IPS DF 6.9 (cell line): ENCODE measurements at regions not wholly inside any gene's neighbourhood (a gene's known extent, or its start where the extent isn't known, plus 50 kb on each side); places are given as distances from the start of the nearest gene placed in this dataset.

ENCODE experiments used
- DNase-seq: peaks from one replicate; pipeline ENCODE4 v3.0.0-alpha.2; 2013; ENCODE audit warnings: low read depth, low spot score
- H3K27ac ChIP-seq: one replicate; pipeline ENCODE4 v1.5.1; 2013; ENCODE audit warnings: low read length, control low read depth
- H3K27me3 ChIP-seq: 2 replicates; pipeline ENCODE4 v1.6.1; 2013; ENCODE audit warnings: mild to moderate bottlenecking, low read length; ENCODE audit not compliant: control insufficient read depth, insufficient read depth
- H3K36me3 ChIP-seq: 2 replicates; pipeline ENCODE4 v1.6.1; 2013; ENCODE audit warnings: low read length; ENCODE audit not compliant: control insufficient read depth, insufficient read depth
- H3K4me1 ChIP-seq: 2 replicates; pipeline ENCODE4 v1.6.1; 2013; ENCODE audit warnings: low read length; ENCODE audit not compliant: control insufficient read depth, insufficient read depth
- H3K4me3 ChIP-seq: 2 replicates; pipeline ENCODE4 v1.5.1; 2013; ENCODE audit warnings: mild to moderate bottlenecking, low read length
- H3K9me3 ChIP-seq: 2 replicates; pipeline ENCODE4 v1.6.1; 2013; ENCODE audit warnings: low read length, inconsistent platforms; ENCODE audit not compliant: control insufficient read depth, insufficient read depth
- WGBS: extraction: QIAGEN DNeasy Blood & Tissue Kit; methylation state at CpG from one replicate; pipeline ENCODE4 v1.1.7; 2013; ENCODE audit warnings: mixed read lengths, missing lambda C conversion rate; ENCODE audit not compliant: insufficient read length, insufficient coverage; 5-methylcytosine and 5-hydroxymethylcytosine counted together

DNA sequence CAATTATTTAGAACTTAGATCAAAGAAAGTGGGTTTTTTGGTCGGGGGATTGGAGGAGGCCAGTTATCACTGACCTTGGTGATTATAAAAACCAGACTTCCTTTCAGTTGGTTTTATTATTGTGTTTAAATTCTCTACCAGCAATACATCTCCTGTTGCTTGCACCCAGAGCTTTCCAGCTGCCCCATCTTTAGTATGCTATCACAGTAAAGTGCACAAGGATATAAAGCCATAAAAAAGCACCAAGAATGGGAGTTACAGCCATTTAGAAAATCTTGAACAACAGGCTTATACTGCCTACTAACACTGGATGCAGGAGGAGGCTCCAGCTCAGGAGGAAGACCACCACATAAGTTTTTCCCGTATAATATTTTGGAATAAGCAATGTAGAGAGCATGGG, 148.7 kb upstream of the OSR1 start:
- no peak overlapping the region for H3K4me3 ChIP-seq
- H3K9me3 ChIP-seq: no peaks in the 10 kb centered on the region
- H3K27ac ChIP-seq: no peak overlapping the region
- H3K36me3 ChIP-seq: no peaks in the 10 kb centered on the region
- no peaks in the 10 kb centered on the region for H3K27me3 ChIP-seq
- no CpG with 5 or more reads among the region's 2 CpGs for WGBS
- 0 out of 2 replicates have a peak, but pooled peaks cover 1% of the 10 kb centered on the region for H3K4me1 ChIP-seq
- DNase-seq: no peak

DNA sequence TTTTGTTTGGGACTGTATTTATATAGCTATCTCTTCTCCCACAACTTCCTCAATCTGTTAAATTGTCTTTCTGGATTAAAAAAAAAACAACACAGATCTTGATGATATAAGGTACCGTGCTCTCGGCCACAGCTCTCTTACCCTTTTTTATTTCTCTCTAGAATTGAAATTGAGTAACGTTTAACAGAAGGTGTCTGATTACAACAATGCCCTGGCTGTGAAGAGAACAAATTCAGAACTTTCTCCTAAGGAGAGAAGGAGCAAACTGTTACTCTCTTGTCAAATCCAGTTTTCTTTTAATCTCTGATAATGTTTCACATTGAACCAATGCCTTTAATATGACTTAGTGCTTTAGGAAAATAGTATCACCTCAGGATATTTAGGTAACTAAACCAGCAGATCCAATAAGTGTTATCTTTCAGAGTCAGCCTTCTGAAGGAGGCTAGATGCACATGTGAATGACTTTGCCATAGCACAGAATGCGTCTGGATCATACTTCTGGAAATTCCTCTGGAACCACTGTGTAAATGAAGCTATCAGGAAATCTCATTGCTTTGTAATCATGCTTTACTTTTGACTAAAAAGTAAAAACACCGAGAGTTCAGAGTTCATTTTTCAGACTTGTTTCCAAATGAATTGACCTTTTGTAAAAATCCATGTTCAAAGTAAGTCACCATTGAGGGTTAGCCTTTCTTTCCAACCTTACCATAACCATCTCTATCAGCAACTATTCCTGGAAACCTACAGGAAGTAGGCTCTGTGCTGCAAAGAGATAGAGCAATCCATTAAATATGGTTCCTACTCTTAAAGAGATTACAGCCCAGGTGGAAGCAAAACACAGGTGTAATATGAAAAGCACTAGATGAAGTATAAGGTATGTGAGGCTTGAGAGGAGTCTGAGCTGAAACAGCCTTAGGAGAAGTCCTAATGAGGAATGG, 147.0 kb upstream of the OSR1 start:
- H3K27ac ChIP-seq: no peak overlapping the region
- H3K4me3 ChIP-seq: no peak overlapping the region
- WGBS: no CpG with 5 or more reads among the region's 5 CpGs
- H3K27me3 ChIP-seq: no peaks in the 10 kb centered on the region
- H3K4me1 ChIP-seq: 0 out of 2 replicates have a peak, but pooled peaks cover 1% of the 10 kb centered on the region
- no peak for DNase-seq
- H3K36me3 ChIP-seq: no peaks in the 10 kb centered on the region
- no peaks in the 10 kb centered on the region for H3K9me3 ChIP-seq

DNA sequence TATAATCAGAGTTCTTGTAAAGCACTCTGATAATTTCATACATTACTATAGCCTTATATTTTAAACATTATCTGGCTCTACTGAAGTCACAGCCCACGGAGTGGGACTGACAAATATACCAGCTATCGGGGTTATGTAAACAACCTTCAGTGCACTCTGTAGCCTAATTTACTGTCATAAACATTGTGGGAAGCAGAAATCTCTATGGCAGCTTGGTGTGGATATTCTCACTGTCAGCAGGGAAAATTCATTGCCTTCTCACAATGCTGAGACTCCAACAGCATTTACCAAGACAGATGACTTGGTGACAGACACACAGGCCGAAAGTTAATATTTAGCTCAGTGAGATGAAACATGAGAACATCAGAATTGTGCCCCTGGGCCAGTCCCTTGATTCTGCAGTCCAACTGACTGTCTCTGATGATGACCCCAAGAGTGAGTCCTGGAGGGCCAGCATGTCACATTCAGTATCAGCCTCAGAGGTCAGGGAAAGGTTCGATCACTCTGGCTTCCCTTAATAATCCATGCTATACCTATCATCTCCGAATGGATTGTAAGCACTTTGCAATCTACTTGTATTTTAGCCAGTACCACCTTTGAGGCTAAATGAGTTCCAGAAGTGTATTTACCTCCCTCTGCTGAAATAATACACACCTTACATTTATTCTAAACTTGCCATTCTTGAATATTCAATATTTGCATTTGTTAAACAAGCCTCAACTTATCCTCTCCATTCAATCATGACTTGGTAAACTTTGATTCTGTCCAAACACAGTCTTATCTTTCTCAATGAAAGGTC, 146.2 kb upstream of the OSR1 start:
- Histone ChIP-seq H3K4me1 (0 out of 2 replicates have a peak, but pooled peaks cover 1% of the 10 kb centered on the region), H3K36me3 (no peaks in the 10 kb centered on the region), H3K9me3 (no peaks in the 10 kb centered on the region), H3K27me3 (no peaks in the 10 kb centered on the region), H3K4me3 (no peak overlapping the region), H3K27ac (no peak overlapping the region)
- no CpG with 5 or more reads among the region's 5 CpGs for WGBS
- DNase-seq: no peak

DNA sequence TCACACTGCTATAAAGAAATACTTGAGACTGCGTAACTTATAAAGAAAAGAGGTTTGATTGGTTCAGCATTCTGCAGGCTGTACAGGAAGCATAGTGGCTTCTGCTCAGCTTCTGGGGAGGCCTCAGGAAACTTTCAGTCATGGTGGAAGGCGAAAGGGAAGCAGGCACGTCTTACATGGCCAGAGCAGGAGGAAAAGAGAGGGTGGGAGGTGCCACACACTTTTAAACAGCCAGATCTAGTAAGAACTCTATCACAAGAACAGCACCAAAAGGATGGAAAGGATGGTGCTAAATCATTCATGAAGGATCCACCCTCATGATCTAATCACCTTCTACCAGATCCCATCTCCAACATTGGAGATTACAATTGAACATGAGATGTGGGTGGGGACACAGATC, 145.5 kb upstream of the OSR1 start:
- Histone ChIP-seq H3K4me1 (0 out of 2 replicates have a peak, but pooled peaks cover 1% of the 10 kb centered on the region), H3K4me3 (no peak overlapping the region), H3K36me3 (no peaks in the 10 kb centered on the region), H3K9me3 (no peaks in the 10 kb centered on the region), H3K27me3 (no peaks in the 10 kb centered on the region), H3K27ac (no peak overlapping the region)
- no peak for DNase-seq
- WGBS: no CpG with 5 or more reads among the region's 3 CpGs

DNA sequence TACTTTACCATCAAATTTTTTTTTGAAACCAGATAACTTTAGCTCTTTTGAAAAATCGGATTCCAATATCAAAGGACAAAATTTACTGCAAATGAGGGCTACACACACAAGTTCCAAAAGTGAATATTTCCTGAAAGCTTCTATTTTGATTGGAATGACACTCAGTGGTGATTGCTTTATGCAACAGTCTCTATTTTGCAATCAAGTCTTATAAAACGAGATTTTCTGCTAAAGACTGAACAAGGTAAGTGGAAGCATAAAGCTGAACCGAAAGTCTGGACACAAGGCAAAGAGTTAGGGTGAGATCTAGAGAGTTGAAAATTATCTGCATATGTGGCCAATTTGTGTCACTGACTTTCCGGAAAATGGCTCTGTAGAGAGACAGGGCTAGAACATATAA, 145.0 kb upstream of the OSR1 start:
- 0 out of 2 replicates have a peak, but pooled peaks cover 1% of the 10 kb centered on the region for H3K4me1 ChIP-seq
- H3K9me3 ChIP-seq: no peaks in the 10 kb centered on the region
- no CpG with 5 or more reads among the region's 4 CpGs for WGBS
- no peaks in the 10 kb centered on the region for H3K36me3 ChIP-seq
- DNase-seq: no peak
- no peaks in the 10 kb centered on the region for H3K27me3 ChIP-seq
- no peak overlapping the region for H3K27ac ChIP-seq
- H3K4me3 ChIP-seq: no peak overlapping the region

DNA sequence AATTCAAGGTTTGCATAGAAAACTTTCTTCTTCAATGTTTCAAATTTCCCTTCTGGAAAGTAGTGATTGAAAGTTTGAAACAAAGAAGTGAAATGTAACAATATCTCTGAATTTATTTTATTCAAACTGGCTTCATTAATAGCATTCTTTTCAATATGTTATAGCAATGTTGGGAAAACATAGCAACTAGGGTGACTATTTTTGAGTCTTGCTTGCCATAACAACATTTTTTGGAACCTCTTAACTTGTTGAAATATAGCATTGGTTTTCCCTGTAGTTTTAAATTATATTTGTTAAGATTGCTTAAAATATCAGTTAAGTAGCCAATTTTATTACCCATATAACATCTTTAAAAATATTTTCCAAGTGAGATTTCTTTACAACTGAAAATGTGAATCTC, 141.7 kb upstream of the OSR1 start:
- H3K4me3 ChIP-seq: no peak overlapping the region
- DNase-seq: no peak
- no peaks in the 10 kb centered on the region for H3K27me3 ChIP-seq
- no peak overlapping the region for H3K27ac ChIP-seq
- no peaks in the 10 kb centered on the region for H3K9me3 ChIP-seq
- H3K4me1 ChIP-seq: no peaks in the 10 kb centered on the region
- H3K36me3 ChIP-seq: no peaks in the 10 kb centered on the region

DNA sequence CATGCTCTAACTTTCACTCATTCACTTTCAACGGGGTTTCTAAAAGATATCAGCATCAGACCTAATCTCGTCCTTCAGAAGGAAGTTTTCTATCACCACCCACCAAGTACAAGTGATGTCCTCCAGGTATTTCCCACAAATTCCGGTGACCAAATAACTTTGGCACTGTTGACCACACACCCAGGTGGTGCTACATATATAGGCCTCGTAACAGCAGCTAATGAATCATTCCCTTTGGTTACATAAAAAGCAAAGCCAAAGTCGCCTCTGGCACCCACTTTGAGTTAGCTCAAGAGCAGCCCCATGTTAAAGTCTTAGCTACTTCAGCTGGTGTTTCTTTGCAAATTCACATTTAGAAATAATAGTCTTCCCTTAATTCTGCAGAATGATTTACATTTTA, 138.2 kb upstream of the OSR1 start:
- DNase-seq: no peak
- H3K27me3 ChIP-seq: no peaks in the 10 kb centered on the region
- no CpG with 5 or more reads among the region's 5 CpGs for WGBS
- no peak overlapping the region for H3K4me3 ChIP-seq
- H3K9me3 ChIP-seq: no peaks in the 10 kb centered on the region
- H3K36me3 ChIP-seq: no peaks in the 10 kb centered on the region
- H3K27ac ChIP-seq: no peak overlapping the region
- H3K4me1 ChIP-seq: no peaks in the 10 kb centered on the region

DNA sequence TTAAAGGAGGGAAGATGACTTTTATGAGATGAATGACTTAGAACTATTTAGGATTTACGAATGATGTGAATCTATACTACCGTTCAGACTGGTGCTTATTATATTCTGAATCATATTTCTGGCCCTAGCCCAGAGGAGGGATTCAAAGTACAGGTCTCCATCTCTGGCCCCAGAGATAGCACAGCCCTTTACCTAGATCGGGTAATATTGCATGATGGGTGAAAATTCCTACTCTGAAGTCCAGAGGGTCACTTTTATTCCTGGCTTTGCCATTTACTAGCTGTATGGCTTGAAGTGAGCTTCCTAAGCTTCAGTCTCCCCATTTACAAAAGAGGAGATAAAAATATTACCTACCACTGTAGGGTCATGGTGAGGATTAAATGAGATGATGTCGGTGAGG, 135.8 kb upstream of the OSR1 start:
- H3K4me3 ChIP-seq: no peak overlapping the region
- H3K4me1 ChIP-seq: no peaks in the 10 kb centered on the region
- WGBS: no CpG with 5 or more reads among the region's 4 CpGs
- H3K27ac ChIP-seq: no peak overlapping the region
- no peak for DNase-seq
- no peaks in the 10 kb centered on the region for H3K27me3 ChIP-seq
- no peaks in the 10 kb centered on the region for H3K9me3 ChIP-seq
- no peaks in the 10 kb centered on the region for H3K36me3 ChIP-seq

DNA sequence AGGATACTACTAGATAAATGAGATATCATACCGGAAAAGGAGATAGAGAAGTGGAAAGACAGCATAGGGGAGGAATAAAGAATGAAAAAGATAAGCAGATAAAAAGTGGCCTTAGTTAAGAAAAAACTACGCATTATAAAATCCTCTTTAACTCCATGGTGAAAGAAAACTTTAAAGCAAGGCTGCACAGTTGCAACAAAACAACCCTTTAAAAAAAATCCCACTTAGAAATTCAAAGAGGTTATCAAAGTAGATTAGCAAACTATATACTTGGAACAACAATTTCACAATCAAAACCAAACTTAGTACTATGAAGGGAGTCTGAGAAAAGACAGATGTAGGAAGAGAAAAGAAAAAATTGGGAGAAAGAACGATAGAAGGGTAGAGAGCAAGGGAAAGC, 133.4 kb upstream of the OSR1 start:
- no peaks in the 10 kb centered on the region for H3K4me1 ChIP-seq
- H3K27ac ChIP-seq: no peak overlapping the region
- H3K36me3 ChIP-seq: no peaks in the 10 kb centered on the region
- H3K9me3 ChIP-seq: no peaks in the 10 kb centered on the region
- DNase-seq: no peak
- 100% methylated on average over 1 of the region's 3 CpGs for WGBS
- H3K27me3 ChIP-seq: no peaks in the 10 kb centered on the region
- H3K4me3 ChIP-seq: no peak overlapping the region

DNA sequence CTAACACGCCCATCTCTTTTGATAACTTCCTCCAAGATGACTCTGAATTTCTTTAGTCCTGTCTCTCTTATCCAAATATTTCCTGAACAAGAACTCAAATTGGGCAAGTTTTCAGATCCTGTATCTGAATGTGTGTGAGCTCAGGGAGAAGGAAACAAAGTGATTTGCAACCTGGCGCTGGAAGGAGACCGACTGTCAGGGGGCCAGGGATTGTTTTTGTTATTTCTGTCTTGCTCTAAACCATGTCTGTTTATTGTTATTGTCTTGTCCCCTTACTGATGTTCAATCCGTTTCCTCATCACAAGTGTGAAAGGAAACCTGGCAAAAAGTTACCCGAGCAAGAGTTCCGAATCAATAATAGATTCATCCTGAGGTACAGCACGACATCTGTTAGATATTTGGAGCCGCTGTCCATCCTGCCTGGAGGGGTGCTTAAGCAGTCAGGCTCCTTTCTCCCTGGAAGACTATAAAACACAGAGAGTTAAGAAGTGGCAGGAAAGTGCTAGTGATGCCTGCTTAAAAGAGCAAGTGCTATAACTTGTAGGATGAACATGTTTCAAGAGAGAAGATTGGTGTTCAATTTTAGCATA, 132.5 kb upstream of the OSR1 start:
- H3K4me3 ChIP-seq: no peak overlapping the region
- no peak overlapping the region for H3K27ac ChIP-seq
- no peaks in the 10 kb centered on the region for H3K27me3 ChIP-seq
- no peaks in the 10 kb centered on the region for H3K9me3 ChIP-seq
- WGBS: no CpG with 5 or more reads among the region's 8 CpGs
- H3K36me3 ChIP-seq: no peaks in the 10 kb centered on the region
- DNase-seq: no peak
- no peaks in the 10 kb centered on the region for H3K4me1 ChIP-seq
